ENCODE measurements at regions not wholly inside any gene's neighbourhood (a gene's known extent, or its start where the extent isn't known, plus 50 kb on each side); places are given as distances from the start of the nearest gene placed in this dataset.
A peak's percentile ranks its signal among the peaks of the same experiment; 100 is the strongest.
"Not testable (repeated sequence)": the region's sequence is repeated elsewhere in the genome, so short reads cannot be mapped to it uniquely, and the experiment has no call there.

DNA sequence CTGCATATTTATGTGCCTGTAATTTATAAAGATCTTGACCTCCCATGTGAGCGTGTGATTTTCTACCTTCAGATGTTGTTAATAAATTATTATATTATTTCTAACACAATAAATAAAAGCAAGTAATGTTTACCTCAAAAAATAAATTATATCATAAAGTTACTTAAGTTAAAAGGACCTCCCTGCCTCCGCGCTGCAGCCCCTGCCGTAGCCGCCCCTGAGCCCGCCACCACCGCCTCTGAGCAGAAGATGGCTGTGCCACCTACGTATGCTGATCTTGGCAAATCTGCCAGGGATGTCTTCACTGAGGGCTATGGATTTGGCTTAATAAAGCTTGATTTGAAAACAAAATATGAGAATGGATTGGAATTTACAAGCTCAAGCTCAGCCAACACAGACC is 119.6 kb upstream of the BRWD3 start:
- no peak for DNase-seq (ENCODE audit: low spot score)

DNA sequence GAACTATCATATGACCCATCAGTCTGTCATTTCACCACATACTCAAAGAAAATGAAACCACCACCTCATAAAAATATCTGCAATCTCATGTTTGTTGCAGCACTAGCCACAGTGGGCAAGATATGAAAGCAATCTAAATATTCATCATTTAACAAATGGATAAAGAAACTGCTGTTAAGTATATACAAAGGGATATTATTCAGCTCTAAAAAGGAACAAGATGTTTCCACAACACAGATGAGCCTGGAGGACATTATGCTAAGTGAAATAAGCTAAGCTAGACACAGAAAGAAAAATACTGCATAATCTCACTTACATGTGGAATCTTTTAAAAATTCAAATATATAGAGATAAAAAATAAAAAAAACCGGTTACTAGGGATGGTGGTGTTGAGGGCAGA is 108.2 kb upstream of the BRWD3 start:
- DNase-seq (ENCODE audit: low spot score) = no peak

DNA sequence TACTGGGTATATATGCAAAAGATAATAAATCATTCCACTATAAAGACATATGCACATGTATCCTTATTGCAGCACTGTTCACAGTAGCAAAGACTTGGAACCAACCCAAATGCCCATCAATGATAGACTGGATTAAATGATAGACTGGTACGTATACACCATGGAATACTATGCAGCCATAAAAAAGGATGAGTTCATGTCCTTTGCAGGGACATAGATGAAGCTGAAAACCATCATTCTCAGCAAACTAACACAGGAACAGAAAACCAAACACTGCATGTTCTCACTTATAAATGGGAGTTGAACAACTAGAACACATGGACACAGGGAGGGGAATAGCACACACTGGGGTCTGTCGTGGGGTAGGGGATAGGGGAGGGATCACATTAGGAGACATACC is 102.7 kb upstream of the BRWD3 start:
- not testable (repeated sequence) for DNase-seq (ENCODE audit: low spot score)

DNA sequence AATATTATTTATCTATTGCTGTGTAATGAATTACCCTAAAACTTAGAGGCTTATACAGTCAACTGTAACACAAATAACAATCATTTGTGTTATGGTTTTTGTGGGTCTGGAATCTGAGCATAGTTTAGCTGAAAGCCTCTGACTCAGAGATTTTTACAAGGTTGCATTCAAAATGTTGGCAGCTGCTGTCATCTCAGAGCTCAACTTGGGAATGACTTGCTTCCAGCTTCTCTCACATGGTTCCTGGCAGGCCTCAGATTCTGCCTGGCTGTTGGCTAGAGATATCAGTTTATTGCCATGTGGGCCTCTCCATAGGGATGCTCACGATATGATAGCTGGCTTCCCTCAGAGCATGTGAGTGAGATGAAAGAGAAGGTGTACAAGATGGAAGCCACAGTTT is 70.2 kb upstream of the BRWD3 start:
- no peak for DNase-seq (ENCODE audit: low spot score)

DNA sequence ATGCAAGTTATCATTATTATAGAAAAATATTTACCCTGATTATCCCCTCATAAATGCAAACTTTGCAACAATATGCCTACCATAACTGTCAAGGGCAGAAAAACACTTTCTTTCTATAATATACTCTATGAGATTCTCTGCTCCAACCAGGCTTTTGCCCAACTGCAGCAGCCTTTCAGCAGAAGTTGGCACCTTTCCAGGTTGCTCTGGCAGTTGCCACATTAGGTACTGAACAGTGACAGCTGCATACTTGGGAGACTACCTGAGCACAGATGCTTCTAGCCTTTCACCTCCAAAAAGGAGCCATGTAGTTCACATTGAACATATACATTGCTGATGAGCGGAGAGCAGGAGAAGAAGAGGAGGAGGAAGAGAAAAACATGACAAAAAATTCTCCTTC is 69.5 kb upstream of the BRWD3 start:
- DNase-seq (ENCODE audit: low spot score) = no peak

DNA sequence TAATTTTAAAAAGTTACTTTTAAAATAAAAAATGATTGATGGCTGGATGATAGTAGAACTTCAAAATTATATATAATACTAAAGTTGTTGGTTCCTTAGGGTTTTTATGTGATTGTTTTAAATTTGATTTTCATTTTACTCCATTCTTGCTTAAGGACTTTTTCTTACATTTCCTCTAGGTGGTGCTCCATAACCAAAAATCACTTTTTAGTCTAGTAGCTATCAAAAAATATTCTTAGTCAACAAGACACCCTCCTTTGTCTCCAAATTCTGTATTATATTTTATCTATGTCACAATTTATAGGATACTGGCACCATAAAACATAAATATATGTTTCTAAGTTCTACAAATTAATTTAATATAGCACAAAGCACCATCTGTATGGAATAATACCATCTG is 67.2 kb upstream of the BRWD3 start:
- DNase-seq (ENCODE audit: low spot score) = peak; percentile 39

All from kidney capillary endothelial cell (primary cell).